NOMO-1 (cell line): ENCODE measurements at regions not wholly inside any gene's neighbourhood (a gene's known extent, or its start where the extent isn't known, plus 50 kb on each side); places are given as distances from the start of the nearest gene placed in this dataset.

Experiments
- DNase-seq, 2 experiments: peaks; one replicate each; lab custom pipeline; 2025; ENCODE audit not compliant: unreplicated experiment in 2 of 2; lab: John Stamatoyannopoulos, UW

- no peak for DNase-seq
Observed at GRCh38 chr2:103734911-103735310, 973.1 kb downstream of the TMEM182 start.

- DNase-seq: no peak
Observed at GRCh38 chr2:103738108-103738507, 976.3 kb downstream of the TMEM182 start.

- DNase-seq: no peak
Observed at GRCh38 chr2:103738606-103739005, 976.8 kb downstream of the TMEM182 start.

- DNase-seq: no peak
Observed at GRCh38 chr2:103739186-103739585, 977.4 kb downstream of the TMEM182 start.

GRCh38 chr2:103739921-103740320, 978.1 kb downstream of the TMEM182 start:
- DNase-seq: no peak

GRCh38 chr2:103740631-103741030, 978.8 kb downstream of the TMEM182 start:
- DNase-seq: no peak

- no peak for DNase-seq
Observed at GRCh38 chr2:103743195-103743594, 981.4 kb downstream of the TMEM182 start.

- DNase-seq: no peak
Observed at GRCh38 chr2:103754530-103754929, 992.7 kb downstream of the TMEM182 start.

- no peak for DNase-seq
Observed at GRCh38 chr2:103773884-103774283, 1012.1 kb downstream of the TMEM182 start.

GRCh38 chr2:103780088-103780702, 1018.4 kb downstream of the TMEM182 start:
- no peak for DNase-seq

- no peak for DNase-seq
Observed at GRCh38 chr2:103781313-103781712, 1019.5 kb downstream of the TMEM182 start.

GRCh38 chr2:103784261-103784660, 1022.4 kb downstream of the TMEM182 start:
- no peak for DNase-seq

GRCh38 chr2:103785432-103785831, 1023.6 kb downstream of the TMEM182 start:
- no peak for DNase-seq

GRCh38 chr2:103785956-103786355, 1024.1 kb downstream of the TMEM182 start:
- no peak for DNase-seq

- no peak for DNase-seq
Observed at GRCh38 chr2:103788389-103788788, 1026.6 kb downstream of the TMEM182 start.

GRCh38 chr2:103788951-103789350, 1027.1 kb downstream of the TMEM182 start:
- DNase-seq: no peak

- no peak for DNase-seq
Observed at GRCh38 chr2:103789381-103790095, 1027.7 kb downstream of the TMEM182 start.

GRCh38 chr2:103792042-103792441, 1030.2 kb downstream of the TMEM182 start:
- DNase-seq: no peak

GRCh38 chr2:103798291-103798690, 1036.5 kb downstream of the TMEM182 start:
- DNase-seq: no peak

GRCh38 chr2:103804013-103804412, 1042.2 kb downstream of the TMEM182 start:
- no peak for DNase-seq

- DNase-seq: no peak
Observed at GRCh38 chr2:103805746-103806145, 1043.9 kb downstream of the TMEM182 start.

GRCh38 chr2:103808814-103809213, 1045.1 kb upstream of the POU3F3 start:
- no peak for DNase-seq
